ENCODE measurements at regions not wholly inside any gene's neighbourhood (a gene's known extent, or its start where the extent isn't known, plus 50 kb on each side); places are given as distances from the start of the nearest gene placed in this dataset.

DNA sequence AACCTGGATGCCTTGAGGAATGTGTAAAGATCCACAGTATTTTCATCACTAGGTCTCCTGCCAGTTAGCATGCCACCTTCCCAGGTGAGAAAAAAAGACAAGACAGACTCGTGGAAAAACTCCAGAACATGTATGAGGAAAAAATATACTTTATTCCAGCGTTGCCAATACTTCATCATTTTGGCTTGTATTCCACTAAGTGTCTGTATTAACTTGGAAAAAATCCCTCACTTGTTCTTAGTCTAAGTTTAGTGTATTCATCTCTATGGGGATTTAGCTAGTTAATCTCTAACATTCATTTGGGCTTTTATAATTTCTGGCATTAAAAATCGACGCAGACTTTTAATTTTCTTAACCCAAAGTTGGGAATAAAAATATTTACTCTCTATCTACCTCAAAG is 759.4 kb downstream of the SORCS1 start:
- TF ChIP-seq ZNF274 (IDR thresholded peaks at IDR 0.05; ENCODE audit: low read depth, low read length), result no peak
- no peak for TF ChIP-seq YY1 (IDR thresholded peaks at IDR 0.05; ENCODE audit: insufficient read depth, insufficient read length)

Measured in NT2/D1 (cell line).